GM18511 (cell line): ENCODE measurements at regions not wholly inside any gene's neighbourhood (a gene's known extent, or its start where the extent isn't known, plus 50 kb on each side); places are given as distances from the start of the nearest gene placed in this dataset.
"Not testable (repeated sequence)": the region's sequence is repeated elsewhere in the genome, so short reads cannot be mapped to it uniquely, and the experiment has no call there.

Experiments used
- ATAC-seq: cut with Tn5 transposase; IDR thresholded peaks from one replicate; pipeline ENCODE4 v1.9.1; 2021; ENCODE audit warnings: mild to moderate bottlenecking, moderate library complexity; ENCODE audit not compliant: unreplicated experiment

DNA sequence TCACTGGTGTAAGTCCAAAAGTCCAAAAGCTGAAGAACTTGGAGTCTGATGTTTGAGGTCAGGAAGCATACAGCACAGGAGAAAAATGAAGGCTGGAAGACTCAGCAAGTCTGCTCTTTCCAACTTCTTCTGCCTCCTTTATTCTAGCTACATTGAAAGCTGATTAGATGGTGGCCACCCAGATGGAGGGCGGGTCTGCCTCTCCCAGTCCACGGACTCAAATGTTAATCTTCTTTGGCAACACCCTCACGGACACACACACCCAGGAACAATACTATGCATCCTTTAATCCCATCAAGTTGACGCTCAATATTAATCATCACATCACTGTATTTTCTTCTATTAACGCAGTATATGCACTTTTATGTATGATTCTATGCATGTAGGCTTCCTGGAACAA, 931.6 kb upstream of the GRIA3 start:
- ATAC-seq: no peak

DNA sequence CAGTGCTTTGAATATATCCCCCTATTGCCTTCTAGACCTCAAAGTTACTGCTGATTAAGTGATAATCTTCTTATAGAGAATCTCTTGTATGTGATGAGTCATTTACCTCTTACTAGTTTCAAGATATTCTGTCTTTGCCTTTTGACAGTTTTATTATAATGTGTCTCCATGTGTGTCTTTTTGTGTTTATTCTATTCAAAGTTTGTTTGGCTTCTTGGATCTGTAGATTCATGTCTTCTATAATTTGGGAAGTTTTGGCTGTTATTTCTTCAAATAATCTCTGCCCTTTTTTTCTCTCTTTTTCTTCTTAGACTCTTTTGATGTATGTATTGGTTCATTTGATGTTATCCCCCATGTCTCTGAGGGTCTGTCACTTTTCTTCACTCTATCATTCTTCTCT, 915.7 kb upstream of the GRIA3 start:
- ATAC-seq: no peak

DNA sequence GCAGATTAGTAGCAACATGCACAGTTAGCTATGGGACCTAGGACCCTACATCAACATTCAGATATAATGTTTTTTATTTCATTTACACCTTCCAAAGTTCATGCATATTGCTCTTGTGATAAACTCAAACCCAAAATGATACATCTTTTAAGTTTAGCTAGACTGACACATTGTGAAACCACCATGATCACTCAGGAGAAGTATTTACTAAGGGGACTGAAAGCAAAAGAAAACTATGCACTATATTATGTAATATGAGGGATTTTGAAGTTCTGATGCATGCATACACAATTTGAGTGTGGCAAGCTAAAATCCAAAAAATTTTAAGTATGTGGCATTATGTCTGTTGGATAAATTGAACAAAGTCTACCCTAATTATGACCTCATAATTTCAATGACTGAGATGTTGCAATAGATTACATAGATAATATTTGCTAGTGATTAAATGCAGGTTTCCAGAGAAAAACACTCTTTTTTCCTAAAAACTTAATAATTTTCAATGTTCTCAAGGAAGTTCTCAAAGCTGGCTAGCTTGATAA, 914.8 kb upstream of the GRIA3 start:
- no peak for ATAC-seq

DNA sequence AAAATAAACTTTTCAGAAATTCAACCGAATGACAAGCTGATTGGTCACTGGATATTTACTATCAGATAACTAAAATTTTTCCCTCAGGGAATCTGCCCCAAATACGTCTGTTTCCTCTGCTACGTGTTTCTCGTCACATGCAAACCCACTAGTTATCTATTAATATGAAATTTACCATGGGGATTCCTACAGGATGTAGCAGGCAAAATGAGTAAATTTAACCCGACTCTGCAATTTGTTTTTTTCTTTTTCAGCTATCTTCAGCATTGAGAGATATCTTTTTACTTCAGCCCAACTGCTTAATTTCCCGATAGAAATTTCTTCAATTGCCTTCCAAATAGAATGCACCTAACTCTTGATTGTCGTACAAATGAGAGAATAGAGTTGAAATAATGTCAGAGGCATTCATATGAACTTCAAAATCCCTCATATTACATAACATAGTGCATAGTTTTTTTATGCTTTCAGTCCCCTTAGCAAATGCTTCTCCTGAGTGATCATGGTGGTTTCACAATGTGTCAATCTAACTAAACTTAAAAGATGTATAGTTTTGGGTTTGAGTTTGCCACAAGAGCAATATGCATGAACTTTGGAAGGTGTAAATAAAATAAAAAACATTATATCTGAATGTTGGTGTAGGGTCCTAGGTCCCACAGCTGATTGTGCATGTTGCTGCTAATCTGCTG, 913.1 kb upstream of the GRIA3 start:
- no peak for ATAC-seq

DNA sequence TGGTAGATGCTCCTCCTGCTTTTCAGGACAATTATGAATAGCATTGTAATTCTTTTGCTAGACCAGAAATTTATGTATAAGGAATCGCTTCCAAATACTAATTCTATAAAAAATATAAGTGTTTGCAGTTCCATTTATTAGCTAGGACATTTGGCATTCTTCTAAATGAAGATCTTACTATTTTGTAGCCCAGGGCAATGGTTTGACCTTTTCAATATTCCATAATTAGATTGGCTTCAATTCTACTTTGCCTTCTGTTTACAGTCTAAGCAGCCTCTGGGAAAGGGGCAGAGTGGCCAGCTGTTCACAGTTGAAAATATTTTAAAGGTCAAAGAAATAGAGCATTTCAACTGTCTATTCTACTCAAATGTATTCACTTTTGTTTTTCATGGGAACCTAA, 912.1 kb upstream of the GRIA3 start:
- no peak for ATAC-seq

DNA sequence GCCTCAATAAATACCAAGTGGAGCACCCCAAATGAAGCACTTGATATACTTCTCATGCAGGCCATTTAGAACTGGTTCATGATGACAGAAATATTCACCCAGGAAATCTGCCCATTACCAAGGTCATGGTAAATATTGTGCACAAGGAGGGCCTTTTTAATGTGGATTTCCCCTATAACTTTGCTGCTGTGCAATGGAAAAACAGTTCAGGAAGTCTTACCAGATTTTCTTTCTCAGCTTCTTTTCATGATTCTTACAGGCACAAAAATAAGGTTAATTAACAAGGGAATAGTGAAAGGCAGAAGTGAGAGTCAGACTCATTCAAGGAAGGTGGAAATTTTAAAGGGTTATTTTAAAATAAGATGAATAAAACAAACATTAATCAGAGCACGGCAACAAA, 904.3 kb upstream of the GRIA3 start:
- ATAC-seq: no peak

DNA sequence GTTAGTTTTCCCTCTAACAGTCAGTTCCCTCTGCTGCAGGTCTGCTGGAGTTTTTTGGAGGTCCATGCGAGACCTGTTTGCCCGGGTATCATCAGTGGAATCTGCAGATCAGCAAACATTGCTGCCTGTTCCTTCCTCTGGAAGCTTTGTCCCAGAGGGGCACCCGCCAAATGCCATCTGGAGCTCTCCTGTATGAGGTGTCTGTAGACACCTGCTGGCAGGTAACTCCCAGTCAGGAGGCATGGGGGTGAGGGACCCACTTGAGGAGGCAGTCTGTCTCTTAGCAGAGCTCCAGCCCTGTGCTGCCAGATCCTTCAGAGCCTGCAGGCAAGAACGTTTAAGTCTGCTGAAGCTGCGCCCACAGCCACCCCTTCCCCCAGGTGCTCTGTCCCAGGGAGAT, 884.3 kb upstream of the GRIA3 start:
- ATAC-seq: not testable (repeated sequence)

DNA sequence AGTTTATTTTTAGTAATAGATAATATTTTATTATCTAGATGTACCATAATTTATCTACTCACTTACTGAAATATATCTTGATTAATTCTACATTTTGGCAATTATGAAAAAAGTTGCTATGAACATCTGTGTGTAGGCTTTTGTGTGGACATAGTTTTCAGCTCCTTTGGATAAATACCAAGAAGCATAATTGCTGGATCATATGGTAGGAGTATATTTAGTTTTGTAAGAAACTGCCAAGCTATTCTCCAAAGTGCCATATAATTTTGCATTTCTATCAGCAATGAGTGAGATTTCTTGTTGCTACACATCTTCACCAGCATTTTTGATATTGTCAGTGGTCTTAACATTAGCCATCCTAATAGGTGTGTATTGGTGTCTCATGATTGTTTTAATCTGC, 882.6 kb upstream of the GRIA3 start:
- ATAC-seq: no peak

DNA sequence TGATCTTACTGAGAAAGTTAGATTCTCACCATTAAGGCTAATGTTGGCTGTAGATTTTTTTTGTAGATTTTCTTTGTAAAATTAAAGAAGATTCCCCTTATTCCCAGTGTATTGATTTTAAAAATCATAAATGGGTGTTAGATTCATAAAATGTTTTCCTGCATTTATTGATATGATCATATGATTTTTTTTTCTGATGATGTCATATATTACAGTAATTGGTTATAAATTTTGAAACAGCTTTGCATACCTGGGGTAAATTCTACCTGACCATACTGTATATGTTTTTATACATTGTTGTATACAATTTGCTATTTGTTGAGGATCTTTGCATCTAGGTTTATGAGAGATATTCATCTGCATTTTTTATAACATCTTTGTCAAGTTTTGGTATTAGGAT, 880.3 kb upstream of the GRIA3 start:
- ATAC-seq: no peak

DNA sequence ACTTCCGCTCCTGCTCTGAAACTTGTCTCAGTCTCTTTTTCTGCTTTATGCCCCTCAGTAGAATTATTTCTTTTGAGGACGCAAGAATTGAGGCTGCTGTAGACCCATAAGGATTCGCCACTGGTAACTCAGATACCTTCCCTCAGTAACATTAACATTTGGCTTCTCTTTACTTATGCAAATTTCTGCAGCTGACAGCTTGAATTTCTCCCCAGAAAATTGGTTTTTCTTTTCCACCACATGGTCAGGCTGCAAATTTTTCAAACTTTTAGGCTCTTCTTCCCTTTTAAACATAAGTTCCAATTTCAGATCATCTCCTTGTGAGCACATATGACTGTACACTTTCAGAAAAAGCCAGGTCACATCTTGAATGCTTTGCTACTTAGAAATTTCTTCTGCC, 839.3 kb upstream of the GRIA3 start:
- ATAC-seq: no peak

DNA sequence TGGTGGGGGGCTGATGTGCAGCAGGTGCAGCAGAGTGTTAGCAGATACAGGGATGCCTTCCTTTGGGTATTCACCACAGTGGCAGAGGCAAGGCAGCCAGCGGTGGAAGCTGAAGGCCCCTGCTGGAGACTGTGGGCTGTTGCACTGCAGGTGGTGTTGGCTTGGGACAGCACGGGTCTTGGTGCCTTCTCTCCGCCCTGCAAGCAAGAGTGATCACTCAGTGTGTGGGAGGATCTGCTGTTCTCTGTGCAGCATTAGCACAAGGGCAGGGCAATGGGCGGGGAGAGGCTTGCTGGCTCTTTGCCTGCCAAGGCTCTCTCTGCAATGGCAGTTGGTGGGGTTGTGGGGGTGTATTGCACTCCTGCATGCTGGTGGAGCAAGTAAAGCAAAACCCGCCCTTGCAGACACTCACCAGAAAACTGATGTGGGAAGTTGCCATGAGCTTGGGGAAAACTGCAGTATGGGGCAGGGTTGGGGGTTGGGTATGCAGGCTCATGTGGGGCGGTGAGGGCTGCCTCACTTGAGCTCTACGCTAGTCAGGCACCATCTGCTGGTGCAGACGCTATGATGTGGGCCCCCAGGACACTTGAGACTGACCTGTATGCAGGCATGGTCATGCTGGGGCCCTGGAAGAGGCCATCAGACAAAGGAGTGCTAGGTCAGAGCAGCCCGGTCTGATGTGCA, 820.8 kb upstream of the GRIA3 start:
- ATAC-seq: no peak

DNA sequence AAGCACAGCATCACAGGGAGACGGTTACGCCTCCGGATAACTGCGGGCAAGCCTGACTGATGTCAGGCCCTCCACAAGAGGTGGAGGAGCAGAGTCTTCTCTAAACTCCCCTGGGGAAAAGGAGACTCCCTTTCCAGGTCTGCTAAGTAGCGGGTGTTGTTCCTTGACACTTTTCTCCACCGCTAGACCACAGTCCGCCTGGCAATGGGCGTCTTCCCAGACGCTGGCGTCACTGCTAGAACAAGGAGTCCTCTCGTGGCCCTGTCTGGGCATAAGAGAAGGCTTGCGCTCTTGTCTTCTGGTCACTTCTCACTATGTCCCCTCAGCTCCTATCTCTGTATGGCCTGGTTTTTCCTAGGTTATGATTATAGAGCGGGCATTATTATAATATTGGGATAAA, 808.5 kb upstream of the GRIA3 start:
- ATAC-seq: not testable (repeated sequence)

DNA sequence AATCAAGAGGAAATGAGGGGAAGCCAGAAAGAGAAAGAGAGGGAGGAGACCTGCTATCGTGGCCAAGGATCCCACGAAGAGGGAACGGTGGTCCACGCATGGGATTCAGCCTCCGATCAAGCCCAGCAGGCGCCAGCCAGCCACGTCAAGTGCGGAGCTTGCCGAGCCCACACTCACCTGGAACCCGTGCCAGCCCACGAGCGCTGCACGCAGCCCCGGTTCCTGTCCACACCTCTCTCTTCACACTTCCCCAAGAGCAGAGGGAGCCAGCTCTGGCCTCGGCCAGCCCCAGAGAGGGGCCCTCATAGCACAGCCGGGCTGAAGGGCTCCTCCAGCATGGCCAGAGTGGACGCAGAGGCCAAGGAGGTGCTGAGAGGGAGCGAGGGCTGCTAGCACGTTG, 795.1 kb upstream of the GRIA3 start:
- ATAC-seq: no peak

DNA sequence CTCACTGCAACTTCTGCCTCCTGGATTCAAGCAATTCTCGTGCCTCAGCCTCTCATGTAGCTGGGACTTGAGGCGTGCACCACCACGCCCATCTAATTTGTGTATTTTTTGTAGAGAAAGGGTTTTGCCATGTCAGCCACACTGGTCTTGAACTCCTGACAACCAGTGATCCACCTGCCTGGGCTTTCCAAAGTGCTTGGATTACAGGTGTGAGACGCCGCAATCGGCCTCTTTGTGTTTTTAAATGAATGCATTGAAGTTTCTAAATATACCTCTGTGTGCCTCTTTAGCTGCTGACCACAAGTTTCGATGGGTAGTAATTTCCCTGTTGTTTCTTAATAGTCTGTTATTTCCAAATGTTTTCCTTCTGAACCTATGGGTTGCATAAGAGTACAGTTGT, 765.3 kb upstream of the GRIA3 start:
- ATAC-seq: no peak

DNA sequence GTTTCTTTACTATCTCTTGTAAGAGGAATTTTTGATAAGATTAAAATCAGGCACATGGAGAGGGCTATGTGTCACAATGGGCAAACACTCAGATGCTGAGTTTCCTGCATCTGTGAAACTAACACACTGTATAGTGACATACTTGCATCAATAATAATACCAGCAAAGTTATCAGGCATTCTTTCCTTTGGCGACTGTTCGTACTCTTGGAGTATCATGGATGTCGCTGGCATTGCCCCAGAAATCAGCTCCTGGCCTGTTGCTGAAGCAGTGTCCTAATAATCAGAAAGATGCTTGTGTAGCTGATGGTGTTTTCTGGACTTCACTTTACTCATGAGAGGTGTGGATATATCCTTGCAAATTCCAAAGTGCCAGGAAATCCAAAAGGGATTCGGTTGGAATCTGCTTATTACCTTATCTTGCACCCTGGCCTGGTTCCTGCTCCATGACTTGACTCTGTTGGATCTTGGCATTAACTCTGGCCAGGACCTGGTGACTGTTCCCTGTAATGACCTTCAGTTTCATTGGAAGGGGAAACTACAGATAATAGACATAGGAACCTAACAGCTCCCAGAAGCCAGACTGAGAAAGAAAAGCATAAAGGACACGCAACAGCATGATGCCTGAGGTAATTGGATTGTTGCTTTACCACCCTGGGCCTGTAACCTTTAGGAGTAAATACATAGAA, 762.5 kb upstream of the GRIA3 start:
- no peak for ATAC-seq

DNA sequence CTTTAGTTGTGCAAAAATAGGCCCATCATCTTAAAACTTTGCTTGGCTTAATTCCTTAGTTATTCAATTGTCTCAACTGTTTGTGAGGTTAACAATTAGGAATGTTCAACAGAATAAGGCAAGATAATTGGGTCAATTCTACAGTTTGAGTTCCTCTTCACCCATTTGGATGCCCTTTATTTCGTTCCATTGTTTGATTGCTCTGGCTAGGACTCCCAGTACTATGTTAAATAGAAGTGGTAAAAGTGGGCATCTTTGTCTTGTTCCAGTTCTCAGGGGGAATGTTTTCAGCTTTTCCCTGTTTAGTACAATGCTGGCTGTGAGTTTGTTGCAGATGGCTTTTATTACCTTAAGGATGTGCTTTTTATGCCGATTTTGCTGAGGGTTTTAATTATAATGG, 761.5 kb upstream of the GRIA3 start:
- ATAC-seq: no peak

DNA sequence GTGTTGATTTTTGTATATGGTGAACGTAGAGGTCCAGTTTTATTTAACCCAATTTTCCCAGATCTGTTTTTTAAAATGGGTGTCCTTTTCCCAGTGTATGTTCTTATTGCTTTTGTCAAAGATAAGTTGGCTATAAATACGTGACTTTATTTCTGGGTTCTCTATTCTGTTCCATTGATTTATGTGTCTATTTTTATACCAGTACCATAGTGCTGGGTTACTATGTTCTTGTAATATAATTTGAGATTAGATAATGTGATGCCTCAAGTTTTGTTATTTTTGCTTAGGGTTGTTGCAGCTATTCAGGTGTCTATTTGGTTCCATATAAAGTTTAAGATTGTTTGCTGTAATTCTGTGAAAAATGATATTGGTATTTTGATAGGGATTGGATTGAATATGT, 749.1 kb upstream of the GRIA3 start:
- ATAC-seq: no peak

DNA sequence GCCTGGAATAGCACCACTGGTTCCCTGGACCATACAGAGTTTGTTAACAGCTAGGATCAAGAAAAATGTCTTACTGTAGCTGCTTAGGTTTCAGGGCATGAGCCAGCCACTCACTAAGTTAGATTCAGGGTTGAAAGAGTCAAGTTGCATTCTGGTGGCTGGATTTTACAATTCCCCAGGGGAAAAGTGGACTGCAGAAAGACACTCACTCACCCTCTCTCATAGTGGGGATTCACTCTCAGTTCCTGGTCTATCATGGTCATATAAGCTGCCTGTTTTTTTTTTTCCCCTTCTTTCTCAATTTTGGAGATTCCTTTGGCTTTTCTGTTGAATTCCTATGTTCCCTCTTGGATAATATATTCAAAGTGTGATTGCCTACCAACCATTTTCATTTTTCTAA, 744.2 kb upstream of the GRIA3 start:
- ATAC-seq: no peak

DNA sequence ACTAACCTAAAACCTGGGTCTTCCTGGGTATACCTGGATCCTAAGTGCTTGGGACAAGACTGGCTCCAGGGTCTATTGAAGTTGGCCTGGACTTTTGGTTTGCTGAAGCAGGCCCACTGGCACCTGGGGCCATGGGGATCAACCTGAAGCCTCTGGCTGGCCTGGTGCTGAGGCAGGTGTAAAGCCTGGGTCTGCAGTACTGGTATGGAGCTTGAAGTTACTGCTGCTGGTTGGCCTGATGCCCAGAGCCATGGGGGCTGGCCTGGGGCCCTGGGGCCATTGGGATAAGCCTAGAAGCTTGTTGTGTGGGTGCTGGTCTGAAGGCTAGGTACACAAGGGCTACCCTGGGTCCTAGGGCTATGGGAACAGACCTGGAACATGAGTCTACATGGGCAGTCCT, 743.2 kb upstream of the GRIA3 start:
- no peak for ATAC-seq

DNA sequence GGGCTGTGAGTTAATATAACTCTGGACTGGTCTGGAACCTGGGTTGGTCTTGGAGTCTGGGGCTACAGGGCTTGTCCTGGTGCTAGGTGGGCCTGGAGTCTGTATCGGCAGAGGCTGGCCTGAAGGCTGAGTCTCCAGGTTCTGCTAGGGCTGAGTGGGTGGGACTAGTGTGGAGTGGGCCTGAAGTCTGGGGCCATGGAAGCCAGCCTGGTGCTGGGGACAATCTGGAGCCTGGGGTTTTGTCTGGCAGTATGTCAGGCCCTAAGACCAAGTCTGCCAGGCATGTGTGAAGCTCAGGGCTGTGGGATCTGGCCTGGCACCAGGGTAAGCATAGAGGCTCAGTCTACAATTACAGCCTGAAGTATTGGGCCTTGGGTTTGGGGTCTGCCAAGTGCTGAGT, 742.6 kb upstream of the GRIA3 start:
- ATAC-seq: no peak

DNA sequence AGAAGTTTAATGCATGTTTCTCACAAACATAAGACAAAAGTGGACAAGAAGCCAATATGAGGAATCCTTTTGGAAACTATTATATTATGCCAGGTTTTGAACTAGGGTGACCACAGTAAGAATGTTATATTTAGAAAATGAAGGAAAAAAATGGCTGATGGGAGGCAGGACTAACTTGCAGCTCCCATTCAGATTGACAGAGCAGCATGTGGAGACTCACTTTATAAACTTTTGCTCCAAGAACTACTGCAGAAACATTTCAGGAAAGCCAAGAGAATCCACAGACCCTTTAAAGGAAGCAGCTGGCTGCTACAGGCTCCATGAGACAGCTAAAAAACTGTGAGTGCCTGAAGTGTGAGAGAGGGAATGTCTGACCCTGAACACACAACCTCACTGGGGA, 738.6 kb upstream of the GRIA3 start:
- ATAC-seq: no peak

DNA sequence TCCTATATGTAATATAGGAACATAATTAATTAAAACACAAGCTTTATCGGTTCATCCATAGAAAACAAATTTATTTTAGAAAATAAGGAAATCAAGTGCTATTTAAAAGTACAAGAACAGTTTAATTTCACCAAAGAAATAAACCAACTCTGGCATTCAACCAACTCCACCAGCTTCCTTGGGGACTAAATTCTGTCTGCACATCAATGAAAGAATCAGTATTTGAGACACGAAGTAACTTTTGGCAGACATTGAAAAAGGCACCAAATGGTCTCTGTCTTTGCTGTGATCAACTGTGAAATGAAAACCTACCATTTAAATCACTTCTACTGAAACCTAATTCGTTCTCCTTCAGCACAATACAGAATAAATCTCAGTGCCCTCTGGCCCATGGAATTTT, 719.7 kb upstream of the GRIA3 start:
- no peak for ATAC-seq
